Caco-2 (cell line): ENCODE measurements at regions not wholly inside any gene's neighbourhood (a gene's known extent, or its start where the extent isn't known, plus 50 kb on each side); places are given as distances from the start of the nearest gene placed in this dataset.

Experiments used
- BruUV-seq: library from RNA; stranded (reverse); fragments of 400-500 nt; replicated peaks from 2 replicates; lab custom pipeline; 2021; lab: Mats Ljungman, UMichigan
- CTCF ChIA-PET: fragments of 300-600 bp; sonication (Branson Sonifier 250); formaldehyde crosslinking; loops from one replicate; lab custom pipeline; 2022; ENCODE audit warnings: antibody characterized with exemption; lab: Charles Lee
- POLR2A ChIA-PET: fragments of 300-600 bp; sonication (Branson Sonifier 250); formaldehyde crosslinking; loops from one replicate; lab custom pipeline; 2022; ENCODE audit warnings: antibody characterized with exemption; lab: Charles Lee
- DNase-seq, 2 experiments: peaks; one replicate each; pipeline versions ENCODE4 v3.0.0 to v3.0.0-alpha.2; 2020 to 2022
- H3K27me3 ChIP-seq: replicated peaks from 2 replicates; pipeline ENCODE4 v1.6.0; 2011; ENCODE audit warnings: low read length; ENCODE audit not compliant: control insufficient read depth, insufficient read depth
- H3K36me3 ChIP-seq: 2 replicates; pipeline ENCODE4 v1.5.1; 2011; ENCODE audit warnings: low read length; ENCODE audit not compliant: control insufficient read depth, insufficient read depth
- H3K4me1 ChIP-seq: fragments of 250-450 bp; sonication (Bioruptor Pico); 2 replicates; pipeline ENCODE4 v1.5.1; 2020; ENCODE audit warnings: mild to moderate bottlenecking
- H3K4me3 ChIP-seq: 2 replicates; pipeline ENCODE4 v1.5.1; 2011; ENCODE audit warnings: low read depth, mild to moderate bottlenecking, control low read depth, low read length
- H3K9me3 ChIP-seq: fragments of 250-450 bp; sonication (Bioruptor Pico); 2 replicates; pipeline ENCODE4 v1.5.1; 2020; ENCODE audit warnings: mild to moderate bottlenecking, moderate library complexity
- H3K27ac Mint-ChIP-seq: one replicate; pipeline ENCODE4 v1.8.0; 2022; ENCODE audit warnings: mixed read lengths; ENCODE audit not compliant: unreplicated experiment
- H3K27me3 Mint-ChIP-seq: one replicate; pipeline ENCODE4 v1.8.0; 2022; ENCODE audit warnings: mixed read lengths; ENCODE audit not compliant: insufficient read depth, unreplicated experiment
- H3K36me3 Mint-ChIP-seq: one replicate; pipeline ENCODE4 v1.8.0; 2022; ENCODE audit warnings: mild to moderate bottlenecking, mixed read lengths; ENCODE audit not compliant: insufficient read depth, unreplicated experiment
- H3K4me1 Mint-ChIP-seq: one replicate; pipeline ENCODE4 v1.8.0; 2022; ENCODE audit warnings: low read depth, mixed read lengths; ENCODE audit not compliant: unreplicated experiment
- H3K4me3 Mint-ChIP-seq: one replicate; pipeline ENCODE4 v1.8.0; 2022; ENCODE audit warnings: mild to moderate bottlenecking, moderate library complexity, mixed read lengths; ENCODE audit not compliant: unreplicated experiment
- H3K9me3 Mint-ChIP-seq: one replicate; pipeline ENCODE4 v1.8.0; 2022; ENCODE audit warnings: mixed read lengths; ENCODE audit not compliant: unreplicated experiment
- CTCF ChIP-seq, 2 experiments: fragments of 200-600 bp in 1 of 2; IDR thresholded peaks; 1 replicate in 1 of 2; 2 replicates in 1 of 2; pipeline versions ENCODE4 v1.5.1 to v1.8.0; 2011 to 2022; ENCODE audit warnings: antibody characterized with exemption in 1 of 2, control low read depth in 1 of 2, inconsistent platforms in 1 of 2, low read depth in 1 of 2, low read length in 1 of 2, mild to moderate bottlenecking in 1 of 2, moderate library complexity in 1 of 2; ENCODE audit not compliant: insufficient read depth in 1 of 2, severe bottlenecking in 1 of 2, unreplicated experiment in 1 of 2
- intact Hi-C: fragments of 100-400 bp; cut with micrococcal nuclease; formaldehyde crosslinking; loops from one replicate; pipeline ENCODE4 v1.10.0; 2022; ENCODE audit not compliant: unreplicated experiment

GRCh38 chr4:25564836-25565235 is 90.8 kb upstream of the SLC34A2 start:
- Mint-ChIP-seq H3K9me3 (peaks cover 8% of the 10 kb centered on the region), H3K27me3 (no peaks in the 10 kb centered on the region), H3K4me1 (peaks cover 13% of the 10 kb centered on the region), H3K27ac (no peak overlapping the region), H3K4me3 (no peak overlapping the region), H3K36me3 (no peaks in the 10 kb centered on the region)
- ChIA-PET POLR2A (no interaction called here), CTCF (no interaction called here)
- H3K4me3 ChIP-seq: no peak overlapping the region
- no peak for TF ChIP-seq CTCF (IDR thresholded peaks at IDR 0.05; ENCODE audit: insufficient read depth in 1 of 2, low read depth in 1 of 2, low read length in 1 of 2, severe bottlenecking in 1 of 2, unreplicated experiment in 1 of 2)
- BruUV-seq: no TSS peak
- H3K4me1 ChIP-seq: peaks cover 17% of the 10 kb centered on the region
- no peaks in the 10 kb centered on the region for H3K27me3 ChIP-seq
- no peaks in the 10 kb centered on the region for H3K36me3 ChIP-seq
- no peaks in the 10 kb centered on the region for H3K9me3 ChIP-seq
- intact Hi-C loops: no loop called here
- DNase-seq: no peak

DNA sequence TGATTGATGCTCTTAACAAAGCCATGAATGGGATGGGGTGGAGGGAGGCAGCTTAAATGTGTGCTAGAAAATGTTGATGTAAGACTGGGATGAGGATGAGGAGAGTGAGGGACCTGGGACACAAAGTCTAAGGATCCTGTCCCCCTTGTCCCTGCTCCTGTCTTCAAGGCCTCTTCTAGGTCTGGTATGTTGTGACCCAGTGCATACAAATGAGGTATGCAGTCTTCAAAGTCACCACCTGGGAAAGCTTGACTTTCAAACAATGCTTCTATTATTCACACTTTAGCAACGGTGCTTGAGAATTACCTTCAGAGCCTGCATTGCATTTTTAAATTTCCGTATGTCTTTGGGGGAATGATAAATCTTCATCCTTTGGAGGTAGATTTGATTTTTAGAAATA is 88.4 kb upstream of the SLC34A2 start:
- POLR2A ChIA-PET: interaction anchor here (0.6 kb wide), 1 partner anchor 455 kb away, joined by 5 read pairs; no protein-coding TSS in a partner anchor
- Mint-ChIP-seq H3K4me3 (no peak overlapping the region), H3K27me3 (no peaks in the 10 kb centered on the region), H3K4me1 (peaks cover 13% of the 10 kb centered on the region), H3K9me3 (peaks cover 8% of the 10 kb centered on the region), H3K27ac (no peak overlapping the region), H3K36me3 (no peaks in the 10 kb centered on the region)
- TF ChIP-seq CTCF (IDR thresholded peaks at IDR 0.05; ENCODE audit: insufficient read depth in 1 of 2, low read depth in 1 of 2, low read length in 1 of 2, severe bottlenecking in 1 of 2, unreplicated experiment in 1 of 2): no peak
- Histone ChIP-seq H3K9me3 (no peaks in the 10 kb centered on the region), H3K4me3 (no peak overlapping the region), H3K4me1 (peaks cover 17% of the 10 kb centered on the region), H3K27me3 (no peaks in the 10 kb centered on the region), H3K36me3 (no peaks in the 10 kb centered on the region)
- intact Hi-C loops: no loop called here
- no TSS peak for BruUV-seq
- CTCF ChIA-PET: no interaction called here
- DNase-seq: no peak

GRCh38 chr4:25569716-25570115 is 85.9 kb upstream of the SLC34A2 start:
- CTCF ChIA-PET: interaction anchor here (0.7 kb wide), 1 partner anchor 26 kb away, joined by 3 read pairs; no protein-coding TSS in a partner anchor
- no peak overlapping the region for H3K4me3 Mint-ChIP-seq
- intact Hi-C loops: no loop called here
- Histone ChIP-seq H3K4me1 (peaks cover 11% of the 10 kb centered on the region), H3K9me3 (no peaks in the 10 kb centered on the region), H3K36me3 (no peaks in the 10 kb centered on the region), H3K4me3 (no peak overlapping the region), H3K27me3 (no peaks in the 10 kb centered on the region)
- H3K9me3 Mint-ChIP-seq: no peaks in the 10 kb centered on the region
- POLR2A ChIA-PET: no interaction called here
- no peaks in the 10 kb centered on the region for H3K36me3 Mint-ChIP-seq
- BruUV-seq: no TSS peak
- DNase-seq: no peak
- TF ChIP-seq CTCF (IDR thresholded peaks at IDR 0.05; ENCODE audit: insufficient read depth in 1 of 2, low read depth in 1 of 2, low read length in 1 of 2, severe bottlenecking in 1 of 2, unreplicated experiment in 1 of 2): no peak
- no peak overlapping the region for H3K27ac Mint-ChIP-seq
- H3K4me1 Mint-ChIP-seq: peaks cover 7% of the 10 kb centered on the region
- H3K27me3 Mint-ChIP-seq: no peaks in the 10 kb centered on the region
